Endothelial cell of umbilical vein (primary cell): ENCODE measurements at regions not wholly inside any gene's neighbourhood (a gene's known extent, or its start where the extent isn't known, plus 50 kb on each side); places are given as distances from the start of the nearest gene placed in this dataset.

Experiments
- BruUV-seq: library from RNA; stranded (reverse); fragments of 400-500 nt; replicated peaks from 2 replicates; lab custom pipeline; 2021; lab: Mats Ljungman, UMichigan
- CTCF ChIA-PET: fragments of 300-600, 350-600 bp; sonication (Branson Sonifier 250); formaldehyde crosslinking; loops from one replicate; lab custom pipeline; 2021; ENCODE audit warnings: antibody characterized with exemption, inconsistent platforms; lab: Charles Lee
- POLR2A ChIA-PET: fragments of 300-600, 350-600 bp; sonication (Branson Sonifier 250); formaldehyde crosslinking; loops from one replicate; lab custom pipeline; 2021; ENCODE audit warnings: antibody characterized with exemption, inconsistent platforms; lab: Charles Lee
- DNase-seq: peaks from one replicate; pipeline ENCODE4 v3.0.0-alpha.2; 2011; ENCODE audit warnings: low read depth, low spot score
- FAIRE-seq: peaks from 2 replicates; lab custom pipeline; 2011; peaks lifted over from hg19 to GRCh38; lab: Jason Lieb, UNC
- H2AFZ ChIP-seq: 2 replicates; pipeline ENCODE4 v1.6.0; 2012; ENCODE audit warnings: low read depth, low read length, control low read depth, inconsistent platforms
- H3K27ac ChIP-seq: 2 replicates; pipeline ENCODE4 v1.5.1; 2011; ENCODE audit warnings: low read depth, mild to moderate bottlenecking, control low read depth, low read length, moderate library complexity; ENCODE audit not compliant: insufficient read depth
- H3K27me3 ChIP-seq, 2 experiments: 2 replicates each; pipeline versions ENCODE4 v1.6.0 to v1.6.1; 2011; ENCODE audit warnings: low read length in 2 of 2, mixed read lengths in 1 of 2; ENCODE audit not compliant: control insufficient read depth in 2 of 2, insufficient read depth in 2 of 2
- H3K36me3 ChIP-seq, 2 experiments: 2 replicates in 1 of 2; 3 replicates in 1 of 2; pipeline ENCODE4 v1.5.1; 2011; ENCODE audit warnings: low read length in 2 of 2, mild to moderate bottlenecking in 1 of 2, moderate library complexity in 1 of 2; ENCODE audit not compliant: control insufficient read depth in 2 of 2, insufficient read depth in 2 of 2; ENCODE audit errors: extremely low read depth in 1 of 2
- H3K4me1 ChIP-seq: 3 replicates; pipeline ENCODE4 v1.5.1; 2011; ENCODE audit warnings: mild to moderate bottlenecking, low read length; ENCODE audit not compliant: control insufficient read depth, insufficient read depth; ENCODE audit errors: extremely low read depth
- H3K4me2 ChIP-seq: 2 replicates; pipeline ENCODE4 v1.6.1; 2011; ENCODE audit warnings: low read length, control low read depth, mixed read lengths; ENCODE audit not compliant: insufficient read depth
- H3K4me3 ChIP-seq, 3 experiments: fragments of 200-600 bp in 1 of 3; sonication (generic), shearing (Covaris generic) in 1 of 3; replicated peaks in 1 of 3; 2 replicates each; pipeline ENCODE4 v1.5.1; 2011 to 2016; ENCODE audit warnings: control low read depth in 3 of 3, low read length in 3 of 3, mild to moderate bottlenecking in 2 of 3, inconsistent platforms in 1 of 3, low read depth in 1 of 3, moderate library complexity in 1 of 3; ENCODE audit not compliant: insufficient read depth in 1 of 3
- H3K79me2 ChIP-seq: 2 replicates; pipeline ENCODE4 v1.6.0; 2012; ENCODE audit warnings: low read length, inconsistent platforms; ENCODE audit not compliant: control insufficient read depth, insufficient read depth
- H3K9ac ChIP-seq: replicated peaks from 2 replicates; pipeline ENCODE3; 2011; ENCODE audit warnings: low read length, control low read depth; ENCODE audit not compliant: insufficient read depth; ENCODE audit errors: extremely low read depth
- H3K9me1 ChIP-seq: replicated peaks from 3 replicates; pipeline ENCODE4 v1.6.0; 2011; ENCODE audit warnings: mild to moderate bottlenecking, low read length; ENCODE audit not compliant: control insufficient read depth, insufficient read depth; ENCODE audit errors: extremely low read depth
- H3K9me3 ChIP-seq: replicated peaks from 2 replicates; pipeline ENCODE4 v1.5.1; 2012; ENCODE audit warnings: low read length, inconsistent platforms; ENCODE audit not compliant: control insufficient read depth, insufficient read depth
- H4K20me1 ChIP-seq: replicated peaks from 2 replicates; pipeline ENCODE3; 2011; ENCODE audit warnings: mild to moderate bottlenecking, low read length; ENCODE audit not compliant: control insufficient read depth, insufficient read depth; ENCODE audit errors: extremely low read depth
- CTCF ChIP-seq, 2 donors: IDR thresholded peaks; 1 replicate in 1 of 2; 2 replicates in 1 of 2; pipeline ENCODE4 v1.5.1; 2011; ENCODE audit warnings: low read length in 2 of 2, mild to moderate bottlenecking in 2 of 2, moderate library complexity in 2 of 2, control low read depth in 1 of 2, inconsistent platforms in 1 of 2, low read depth in 1 of 2; ENCODE audit not compliant: insufficient read depth in 1 of 2; ENCODE audit errors: extremely low read depth in 1 of 2
- EZH2 ChIP-seq: IDR thresholded peaks from 2 replicates; pipeline ENCODE4 v1.6.1; 2012; ENCODE audit warnings: borderline replicate concordance, low read depth, mild to moderate bottlenecking, moderate library complexity, low read length, inconsistent platforms; ENCODE audit not compliant: severe bottlenecking
- FOS ChIP-seq: IDR thresholded peaks from 2 replicates; pipeline ENCODE4 v1.6.1; 2011; ENCODE audit warnings: mild to moderate bottlenecking, low read length, moderate library complexity, borderline replicate concordance; ENCODE audit not compliant: insufficient read depth
- GATA2 ChIP-seq: IDR thresholded peaks from 2 replicates; pipeline ENCODE4 v1.7.0; 2011; ENCODE audit warnings: low read depth, mild to moderate bottlenecking, moderate library complexity, mixed read lengths, low read length; ENCODE audit not compliant: insufficient read length, insufficient read depth
- JUN ChIP-seq: IDR thresholded peaks from 2 replicates; pipeline ENCODE4 v1.6.1; 2011; ENCODE audit warnings: borderline replicate concordance, low read depth; ENCODE audit not compliant: insufficient read length, insufficient read depth
- MAX ChIP-seq: IDR thresholded peaks from 2 replicates; pipeline ENCODE4 v1.6.1; 2011; ENCODE audit not compliant: insufficient read depth, insufficient read length
- MYC ChIP-seq: IDR thresholded peaks from one replicate; pipeline ENCODE4 v1.6.1; 2011; ENCODE audit warnings: mild to moderate bottlenecking, low read depth, low read length
- POLR2A ChIP-seq: IDR thresholded peaks from 2 replicates; pipeline ENCODE4 v1.6.1; 2012; ENCODE audit warnings: low read depth, mild to moderate bottlenecking, control low read depth, low read length
- POLR2AphosphoS5 ChIP-seq: IDR thresholded peaks from 2 replicates; pipeline ENCODE4 v1.6.1; 2012; ENCODE audit warnings: low read depth, mild to moderate bottlenecking, control low read depth, low read length, moderate library complexity; ENCODE audit not compliant: insufficient read depth
- dilution Hi-C: fragments of 300-500 bp; cut with MboI; formaldehyde crosslinking; loops from one replicate; pipeline ENCODE4 v1.15.0; 2019; ENCODE audit warnings: low sequenced_read_pairs; ENCODE audit not compliant: extremely low pct_ligation_motif_present
- intact Hi-C: fragments of 100-400 bp; cut with micrococcal nuclease; formaldehyde crosslinking; loops from one replicate; pipeline ENCODE4 v1.10.0; 2022

- no peaks in the 10 kb centered on the region for H3K4me1 ChIP-seq
- TF ChIP-seq CTCF (IDR thresholded peaks at IDR 0.05; ENCODE audit: extremely low read depth in 1 of 2, insufficient read depth in 1 of 2, low read depth in 1 of 2, low read length in 2 of 2) = no peak
- no peak for TF ChIP-seq GATA2
- TF ChIP-seq FOS = no peak
- no peak for TF ChIP-seq EZH2
- TF ChIP-seq POLR2A = no peak
- TF ChIP-seq JUN = no peak
- no peak for TF ChIP-seq MYC
- TF ChIP-seq POLR2AphosphoS5 = no peak
- no peak for TF ChIP-seq MAX
- dilution Hi-C loops = no loop called here
- no peak overlapping the region for H3K27ac ChIP-seq
- DNase-seq (no peak), FAIRE-seq (no peak)
- CTCF ChIA-PET = interaction anchor here (0.5 to 1.9 kb wide), 3 partner anchors 10 to 55 kb away, joined by 3 to 8 read pairs (median 4); no protein-coding TSS in a partner anchor
- no peak overlapping the region for H3K9ac ChIP-seq
- H3K27me3 ChIP-seq = peaks cover 0 to 8% of the 10 kb centered on the region in 2 experiments
- intact Hi-C loops = no loop called here
- H3K4me3 ChIP-seq = no peak overlapping the region
- H2AFZ ChIP-seq = no peak overlapping the region
- POLR2A ChIA-PET = no interaction called here
- no peaks in the 10 kb centered on the region for H4K20me1 ChIP-seq
- H3K4me2 ChIP-seq = no peak overlapping the region
- H3K36me3 ChIP-seq = no peaks in the 10 kb centered on the region
- no peaks in the 10 kb centered on the region for H3K9me1 ChIP-seq
- H3K9me3 ChIP-seq = no peaks in the 10 kb centered on the region
- no TSS peak for BruUV-seq
- H3K79me2 ChIP-seq = no peaks in the 10 kb centered on the region
Observed at GRCh38 chr15:45780352-45780751, 145.5 kb downstream of the SQOR start.
